Mammary epithelial cell (primary cell): ENCODE measurements at regions not wholly inside any gene's neighbourhood (a gene's known extent, or its start where the extent isn't known, plus 50 kb on each side); places are given as distances from the start of the nearest gene placed in this dataset.

ENCODE experiments used
- EZH2 ChIP-seq: IDR thresholded peaks from 2 replicates; pipeline ENCODE4 v1.6.1; 2012; ENCODE audit warnings: low read length, inconsistent platforms, borderline replicate concordance
- TF ChIP-seq, protein P1 (sequence below), 2 donors: IDR thresholded peaks in 1 of 2; conservative IDR thresholded peaks in 1 of 2; 2 replicates each; pipeline ENCODE4 v1.5.1; 2011 to 2012; ENCODE audit warnings: inconsistent platforms in 2 of 2, low read length in 2 of 2, mild to moderate bottlenecking in 2 of 2, control low read depth in 1 of 2, low read depth in 1 of 2; ENCODE audit not compliant: insufficient read depth in 1 of 2; ENCODE audit errors: extremely low read depth in 1 of 2

DNA sequence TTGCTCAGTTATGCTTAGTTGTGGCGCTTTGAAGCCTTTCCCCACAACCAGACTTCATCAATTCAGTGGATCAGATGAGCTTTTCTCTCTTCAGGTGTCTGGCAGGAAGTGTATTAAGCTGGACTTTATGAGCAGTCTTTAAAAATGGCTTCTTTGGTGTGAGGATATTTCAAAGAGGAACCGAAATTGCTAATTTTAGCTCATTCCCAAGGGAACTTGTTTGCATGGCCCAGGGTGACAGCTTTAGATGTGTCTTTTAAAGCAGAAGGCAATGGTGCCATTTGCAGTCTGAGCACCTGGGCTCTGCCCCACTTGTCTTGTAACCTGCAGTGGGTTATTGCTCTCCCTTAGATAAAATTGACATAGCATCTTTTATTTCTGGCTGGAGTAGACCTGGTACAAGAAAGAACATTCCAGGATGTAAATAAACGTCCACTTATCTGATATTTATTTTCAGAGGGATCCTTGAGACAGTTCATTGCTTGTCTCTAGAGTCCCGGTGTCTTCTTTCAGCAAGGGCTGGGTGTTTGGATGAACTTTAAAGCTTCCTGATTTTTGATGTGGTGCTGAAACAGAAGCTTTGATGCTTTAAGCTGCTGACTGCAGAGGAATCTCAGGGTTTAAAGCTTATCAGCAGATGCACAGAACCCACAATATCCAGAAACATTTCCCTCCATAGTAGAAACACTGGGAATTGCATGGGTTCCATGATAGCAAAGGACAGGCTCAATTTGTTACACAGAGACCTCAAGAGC is 241.7 kb downstream of the ADGRL2 start:
- no peak for TF ChIP-seq EZH2
- TF ChIP-seq, protein P1, sequence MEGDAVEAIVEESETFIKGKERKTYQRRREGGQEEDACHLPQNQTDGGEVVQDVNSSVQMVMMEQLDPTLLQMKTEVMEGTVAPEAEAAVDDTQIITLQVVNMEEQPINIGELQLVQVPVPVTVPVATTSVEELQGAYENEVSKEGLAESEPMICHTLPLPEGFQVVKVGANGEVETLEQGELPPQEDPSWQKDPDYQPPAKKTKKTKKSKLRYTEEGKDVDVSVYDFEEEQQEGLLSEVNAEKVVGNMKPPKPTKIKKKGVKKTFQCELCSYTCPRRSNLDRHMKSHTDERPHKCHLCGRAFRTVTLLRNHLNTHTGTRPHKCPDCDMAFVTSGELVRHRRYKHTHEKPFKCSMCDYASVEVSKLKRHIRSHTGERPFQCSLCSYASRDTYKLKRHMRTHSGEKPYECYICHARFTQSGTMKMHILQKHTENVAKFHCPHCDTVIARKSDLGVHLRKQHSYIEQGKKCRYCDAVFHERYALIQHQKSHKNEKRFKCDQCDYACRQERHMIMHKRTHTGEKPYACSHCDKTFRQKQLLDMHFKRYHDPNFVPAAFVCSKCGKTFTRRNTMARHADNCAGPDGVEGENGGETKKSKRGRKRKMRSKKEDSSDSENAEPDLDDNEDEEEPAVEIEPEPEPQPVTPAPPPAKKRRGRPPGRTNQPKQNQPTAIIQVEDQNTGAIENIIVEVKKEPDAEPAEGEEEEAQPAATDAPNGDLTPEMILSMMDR (conservative IDR thresholded peaks at IDR 0.05 in 1 of 2, IDR thresholded peaks at IDR 0.05 in 1 of 2; ENCODE audit: extremely low read depth in 1 of 2, insufficient read depth in 1 of 2, low read depth in 1 of 2, low read length in 2 of 2): no peak
